Glomerular endothelial cell (primary cell): ENCODE measurements at regions not wholly inside any gene's neighbourhood (a gene's known extent, or its start where the extent isn't known, plus 50 kb on each side); places are given as distances from the start of the nearest gene placed in this dataset.
"Not testable (repeated sequence)": the region's sequence is repeated elsewhere in the genome, so short reads cannot be mapped to it uniquely, and the experiment has no call there.

Experiments
- DNase-seq: peaks from one replicate; pipeline ENCODE4 v3.0.0-alpha.2; 2011; ENCODE audit warnings: low read depth, low spot score; ENCODE audit errors: extremely low read depth

DNA sequence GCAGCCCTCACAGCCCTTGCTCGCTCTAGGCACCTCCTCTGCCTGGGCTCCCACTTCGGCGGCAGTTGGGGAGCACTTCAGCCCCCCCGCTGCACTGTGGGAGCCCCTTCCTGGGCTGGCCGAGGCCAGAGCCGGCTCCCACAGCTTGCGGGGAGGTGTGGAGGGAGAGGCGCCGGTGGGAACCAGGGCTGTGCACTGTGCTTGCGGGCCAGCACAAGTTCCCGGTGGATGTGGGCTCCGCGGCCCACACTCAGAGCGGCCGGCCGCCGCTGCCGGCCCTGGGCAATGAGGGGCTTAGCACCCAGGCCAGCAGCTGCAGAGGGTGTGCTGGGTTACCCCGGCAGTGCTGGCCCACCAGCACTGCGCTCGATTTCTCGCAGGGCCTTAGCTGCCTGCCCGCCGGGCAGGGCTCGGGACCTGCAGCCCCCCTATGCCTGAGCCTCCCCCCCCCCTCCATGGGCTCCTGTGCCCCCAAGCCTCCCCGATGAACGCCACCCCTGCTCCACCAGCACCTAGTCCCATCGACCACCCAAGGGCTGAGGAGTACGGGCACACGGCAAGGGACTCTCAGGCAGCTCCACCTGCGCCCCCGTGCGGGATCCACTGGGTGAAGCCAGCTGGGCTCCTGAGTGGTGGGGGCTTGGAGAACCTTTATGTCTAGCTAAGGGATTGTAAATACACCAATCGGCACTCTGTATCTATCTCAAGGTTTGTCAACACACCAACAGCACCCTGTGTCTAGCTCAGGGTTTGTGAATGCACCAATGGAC lies 224.8 kb downstream of the ZNF608 start:
- DNase-seq = no peak

DNA sequence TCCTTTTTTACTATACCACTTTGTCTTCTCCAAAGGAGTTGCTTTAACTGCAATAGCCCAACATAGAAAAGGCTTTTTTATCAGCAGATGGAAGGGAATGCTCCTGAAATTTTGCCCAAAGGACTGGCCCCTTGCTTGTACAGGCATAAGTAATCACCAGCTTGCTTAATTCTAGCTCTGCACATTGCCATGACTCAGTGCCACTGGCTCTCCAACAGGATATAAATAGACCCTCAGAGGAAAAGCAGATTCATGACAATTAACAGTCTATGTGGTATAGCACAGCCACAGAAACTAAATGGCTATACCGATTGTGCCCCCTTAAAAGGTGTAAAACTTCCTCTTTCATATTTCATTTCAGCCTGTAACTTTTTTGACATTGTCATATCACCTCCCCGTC lies 227.0 kb downstream of the ZNF608 start:
- DNase-seq = no peak

DNA sequence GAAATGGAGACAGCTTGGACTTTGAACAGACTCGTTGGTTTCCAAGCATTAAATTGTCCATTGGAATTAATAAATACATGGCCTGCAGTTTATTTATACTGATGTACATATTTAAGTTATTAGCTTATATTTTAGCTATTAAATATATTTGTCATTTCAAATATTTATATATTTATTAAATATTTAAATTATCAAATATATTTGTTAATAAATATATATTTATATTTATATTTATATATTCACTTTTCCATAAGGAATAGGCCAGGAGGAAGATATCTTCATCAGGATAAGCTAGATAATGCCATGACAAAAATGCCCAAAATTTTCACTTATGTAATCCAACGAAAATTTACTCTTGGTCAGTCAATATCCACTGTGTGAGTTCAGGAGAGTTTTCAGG lies 229.9 kb downstream of the ZNF608 start:
- DNase-seq = no peak

DNA sequence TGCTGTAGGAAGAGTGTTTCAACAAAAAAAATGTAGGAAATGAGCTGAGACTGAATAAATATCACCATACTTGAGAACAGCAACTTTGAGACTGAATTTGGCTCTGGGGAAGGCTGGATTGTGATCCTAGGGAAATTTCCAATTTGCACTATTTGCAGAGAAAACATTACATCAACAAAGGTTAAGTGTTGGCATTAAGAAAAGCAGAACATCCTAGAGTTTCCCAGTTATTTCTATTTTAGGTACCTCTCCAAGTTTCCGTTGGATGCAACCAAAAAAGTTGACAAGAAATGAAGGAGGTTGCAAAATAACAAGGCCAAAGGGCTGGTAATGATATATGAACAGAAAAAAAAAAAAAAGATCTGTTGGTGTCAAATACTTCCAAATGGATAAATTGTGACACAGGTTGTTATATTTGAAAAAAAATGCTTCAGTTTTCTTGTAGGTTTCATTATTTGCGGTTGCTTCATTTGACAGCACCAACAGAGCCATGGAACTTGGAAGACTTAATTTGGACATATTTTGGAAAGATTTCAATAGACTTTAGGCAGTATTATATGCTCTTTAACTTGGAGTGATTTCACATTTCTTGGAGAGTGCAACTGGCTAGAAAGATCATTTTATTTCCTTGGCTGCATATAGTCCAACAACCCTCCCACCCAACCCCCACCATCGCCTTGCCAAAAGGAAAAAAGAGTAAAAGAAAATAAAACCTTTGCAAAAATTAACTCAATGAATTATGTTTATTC lies 230.8 kb downstream of the ZNF608 start:
- no peak for DNase-seq

DNA sequence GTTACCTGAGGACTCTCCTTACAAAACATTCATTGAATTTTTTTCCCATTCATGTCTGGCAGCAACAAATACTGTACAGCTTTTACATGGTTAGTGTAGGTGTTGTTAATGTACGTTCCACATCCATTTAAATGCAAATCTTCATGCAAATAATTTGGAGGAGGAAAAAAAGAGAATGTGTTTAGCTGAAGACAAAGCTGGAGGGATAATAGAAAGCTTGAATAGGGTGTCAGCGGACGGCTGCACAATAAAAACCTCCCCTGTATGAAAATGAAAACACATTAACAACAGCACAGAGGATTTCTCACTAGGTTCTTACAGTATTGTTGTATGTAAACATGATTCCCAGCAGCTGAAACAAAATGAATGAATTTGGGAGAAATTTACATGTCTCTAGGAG lies 231.5 kb downstream of the ZNF608 start:
- DNase-seq = no peak

DNA sequence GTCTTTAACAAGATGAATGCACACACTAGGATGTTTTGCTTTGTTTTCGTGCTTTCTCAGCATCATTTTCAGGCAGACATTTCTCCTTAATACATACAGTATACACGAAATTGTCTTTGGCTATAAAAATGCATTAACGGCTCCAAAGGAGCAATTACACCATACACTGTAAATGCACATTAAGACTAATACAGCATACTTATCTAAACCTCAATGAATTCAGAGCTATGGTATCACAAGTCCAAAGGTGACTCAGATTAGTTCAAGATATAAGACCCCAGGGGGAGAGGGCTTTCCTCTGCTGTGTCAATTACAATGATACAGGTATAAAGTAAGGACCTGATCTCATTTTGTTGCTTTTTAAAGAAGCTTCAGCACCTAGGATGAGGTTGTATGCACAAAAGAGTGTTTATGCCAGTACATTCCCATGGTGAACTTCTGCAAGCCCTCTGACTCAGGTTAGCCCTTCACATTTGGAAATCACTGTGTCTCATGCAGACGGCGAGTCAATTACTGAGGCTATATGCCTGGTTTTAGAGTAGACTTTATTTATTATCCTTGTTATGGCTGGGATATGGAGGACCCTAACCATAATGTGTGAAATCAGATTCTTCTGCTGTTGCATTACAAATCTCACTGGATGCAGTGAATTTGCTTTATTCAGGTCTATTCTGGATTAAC lies 233.3 kb downstream of the ZNF608 start:
- no peak for DNase-seq

DNA sequence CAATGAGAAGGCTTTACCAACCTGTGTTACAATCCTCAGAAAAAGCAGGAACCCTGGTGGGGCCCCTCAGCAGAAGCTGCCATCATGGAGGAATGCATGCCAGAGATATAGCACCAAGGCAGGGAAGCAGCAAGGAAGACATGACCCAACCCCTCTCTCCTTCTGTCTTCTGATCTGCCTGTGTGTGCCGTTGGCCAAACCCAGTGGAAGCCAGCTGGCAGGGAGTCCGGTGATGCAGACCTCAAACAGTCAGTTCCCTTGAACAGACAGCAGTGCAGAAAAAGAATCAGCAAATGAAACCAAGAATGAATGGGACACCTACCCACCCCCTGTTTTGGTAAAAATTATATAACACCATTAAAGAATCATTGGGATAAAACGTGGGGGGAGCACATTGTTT lies 234.2 kb downstream of the ZNF608 start:
- no peak for DNase-seq

DNA sequence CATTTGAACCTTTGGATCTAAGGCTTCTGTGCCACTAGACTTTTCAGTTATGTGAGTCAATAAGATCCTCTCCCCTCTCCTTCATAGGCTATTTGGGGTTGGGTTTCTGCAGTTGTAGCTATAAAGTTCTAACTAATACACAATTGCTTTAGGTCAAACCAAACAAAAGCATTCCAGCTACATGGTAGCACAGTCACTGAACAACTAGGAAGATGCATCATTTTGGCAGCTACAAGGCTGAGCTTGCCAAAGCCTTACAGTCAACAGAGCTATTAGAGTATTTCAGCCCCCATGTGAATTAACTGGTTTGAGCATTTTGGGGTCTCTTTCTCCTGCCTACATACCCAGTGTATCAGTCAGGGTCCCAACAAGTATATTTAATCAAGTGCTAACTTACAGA lies 234.6 kb downstream of the ZNF608 start:
- no peak for DNase-seq

DNA sequence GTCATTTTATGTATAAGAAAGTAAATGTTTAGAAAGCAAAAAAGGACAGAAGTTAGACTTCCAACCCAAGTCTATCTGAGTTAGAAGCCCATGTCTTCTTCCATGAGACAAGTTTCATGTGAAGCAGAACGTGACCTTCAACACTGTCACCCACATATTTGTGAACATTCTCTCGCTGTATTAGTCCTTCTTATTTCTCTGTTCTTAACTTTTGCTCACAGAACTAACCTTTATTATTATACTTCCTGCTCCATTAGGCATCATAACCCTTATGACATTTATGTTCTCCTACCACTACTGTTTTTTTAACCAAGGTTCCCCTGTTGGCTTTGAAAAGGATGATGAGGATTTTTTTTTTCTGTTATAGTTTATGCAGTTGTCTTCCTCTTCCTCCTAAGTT lies 238.8 kb downstream of the ZNF608 start:
- DNase-seq = no peak

DNA sequence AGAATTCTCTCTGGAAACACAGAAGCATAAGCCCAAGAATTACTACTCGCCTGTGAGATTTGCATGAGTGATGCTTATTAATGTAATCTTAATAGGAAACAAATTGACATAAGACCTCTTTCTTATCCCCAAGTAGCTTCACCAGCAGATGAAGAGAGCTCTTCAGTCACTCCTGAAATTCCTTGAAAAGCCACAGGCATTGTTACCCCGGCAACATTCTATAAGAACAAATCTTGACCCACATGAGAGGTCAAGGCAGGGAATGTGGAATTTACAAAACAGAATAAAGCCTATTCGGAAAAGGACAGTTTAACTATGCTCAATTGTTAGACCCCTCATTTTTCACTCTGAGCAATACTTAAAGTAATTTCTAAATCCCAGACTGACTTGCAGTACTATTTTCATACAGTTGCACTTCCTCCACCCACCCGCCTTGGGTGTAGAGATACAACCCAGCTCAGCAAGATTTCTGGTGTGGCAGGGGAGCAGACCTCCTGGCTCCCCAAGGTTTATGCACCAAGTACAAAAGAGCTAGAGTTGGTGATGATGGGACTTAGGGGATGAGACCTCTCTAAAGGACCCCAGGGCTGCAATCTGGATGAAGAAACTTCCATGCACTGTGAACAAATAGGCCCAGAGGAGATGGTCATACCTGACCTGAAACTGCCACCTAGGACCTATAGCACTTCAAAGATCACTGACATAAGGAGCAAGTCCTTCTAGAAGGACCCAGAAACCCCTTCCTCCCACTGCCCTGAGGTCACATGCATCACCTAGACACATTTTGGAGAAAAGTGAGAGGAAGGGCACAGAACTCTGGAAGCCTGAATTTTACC lies 242.1 kb downstream of the ZNF608 start:
- no peak for DNase-seq

DNA sequence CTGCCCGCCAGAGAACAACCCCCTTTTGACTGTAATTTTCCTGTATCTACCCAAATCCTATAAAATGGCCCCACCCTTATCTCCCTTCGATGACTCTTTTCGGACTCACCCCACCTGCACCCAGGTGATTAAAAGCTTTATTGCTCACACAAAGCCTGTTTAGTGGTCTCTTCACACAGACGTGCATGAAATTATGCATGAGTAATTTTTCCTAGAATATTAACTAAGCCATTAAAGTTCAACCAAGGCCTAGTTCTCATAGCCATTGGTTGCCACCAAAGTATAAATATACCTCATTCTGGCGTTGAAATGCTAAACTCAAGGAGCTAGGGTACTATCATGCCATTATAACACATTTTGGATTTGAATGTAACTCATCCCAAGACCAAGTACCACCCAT lies 243.9 kb downstream of the ZNF608 start:
- no peak for DNase-seq

DNA sequence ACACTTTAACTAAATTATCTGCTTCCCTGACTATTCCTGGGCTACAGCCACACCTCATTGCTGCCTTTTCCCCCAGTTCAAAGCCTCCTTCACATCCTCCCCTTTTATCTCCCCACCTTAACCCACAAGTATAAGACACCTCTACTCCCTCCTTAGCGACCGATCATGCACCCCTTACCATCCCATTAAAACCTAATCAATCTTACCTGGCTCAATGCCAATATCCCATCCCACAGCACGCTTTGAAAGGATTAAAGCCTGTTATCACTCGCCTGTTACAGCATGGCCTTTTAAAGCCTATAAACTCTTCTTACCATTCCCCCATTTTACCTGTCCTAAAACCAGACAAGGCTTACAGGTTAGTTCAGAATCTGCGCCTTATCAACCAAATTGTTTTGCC lies 246.6 kb downstream of the ZNF608 start:
- DNase-seq = not testable (repeated sequence)

DNA sequence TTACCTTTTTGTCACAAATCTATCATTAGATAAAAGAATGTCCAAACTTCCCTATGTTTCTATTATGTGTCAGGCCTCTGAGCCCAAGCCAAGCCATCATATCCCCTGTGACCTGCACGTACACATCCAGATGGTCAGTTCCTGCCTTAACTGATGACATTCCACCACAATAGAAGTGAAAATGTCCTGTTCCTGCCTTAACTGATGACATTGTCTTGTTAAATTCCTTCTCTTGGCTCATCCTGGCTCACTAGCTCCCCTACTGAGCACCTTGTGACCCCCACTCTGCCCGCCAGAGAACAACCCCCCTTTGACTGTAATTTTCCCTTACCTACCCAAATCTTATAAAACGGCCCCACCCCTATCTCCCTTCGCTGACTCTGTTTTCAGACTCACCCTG lies 249.5 kb downstream of the ZNF608 start:
- DNase-seq = not testable (repeated sequence)

DNA sequence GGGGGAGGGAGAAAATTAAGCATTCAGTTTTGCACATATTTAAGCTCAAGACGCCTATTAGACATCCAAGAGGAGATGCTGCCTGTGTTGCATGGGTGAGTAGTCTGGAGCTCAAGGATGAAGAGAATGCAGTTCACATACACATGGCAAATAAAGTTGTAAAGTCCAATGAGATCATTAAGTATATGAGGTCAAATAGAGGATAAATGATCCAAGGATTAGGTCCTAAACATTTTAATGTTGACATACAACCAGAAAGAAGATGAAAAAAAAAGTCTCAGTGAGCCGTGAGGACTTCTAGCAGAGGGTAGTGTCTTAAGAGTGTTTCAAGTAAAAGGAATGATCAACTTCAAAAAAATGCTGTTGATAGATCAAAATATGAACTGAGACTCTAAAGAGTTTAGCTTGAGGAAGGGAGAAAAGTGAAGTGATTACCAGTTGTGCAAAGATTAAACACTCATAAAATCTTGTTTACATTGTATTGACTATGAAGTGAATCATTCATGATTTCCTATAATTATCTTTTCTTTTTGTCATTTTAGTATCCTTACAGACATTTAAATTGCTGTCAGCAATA lies 251.8 kb downstream of the ZNF608 start:
- no peak for DNase-seq

DNA sequence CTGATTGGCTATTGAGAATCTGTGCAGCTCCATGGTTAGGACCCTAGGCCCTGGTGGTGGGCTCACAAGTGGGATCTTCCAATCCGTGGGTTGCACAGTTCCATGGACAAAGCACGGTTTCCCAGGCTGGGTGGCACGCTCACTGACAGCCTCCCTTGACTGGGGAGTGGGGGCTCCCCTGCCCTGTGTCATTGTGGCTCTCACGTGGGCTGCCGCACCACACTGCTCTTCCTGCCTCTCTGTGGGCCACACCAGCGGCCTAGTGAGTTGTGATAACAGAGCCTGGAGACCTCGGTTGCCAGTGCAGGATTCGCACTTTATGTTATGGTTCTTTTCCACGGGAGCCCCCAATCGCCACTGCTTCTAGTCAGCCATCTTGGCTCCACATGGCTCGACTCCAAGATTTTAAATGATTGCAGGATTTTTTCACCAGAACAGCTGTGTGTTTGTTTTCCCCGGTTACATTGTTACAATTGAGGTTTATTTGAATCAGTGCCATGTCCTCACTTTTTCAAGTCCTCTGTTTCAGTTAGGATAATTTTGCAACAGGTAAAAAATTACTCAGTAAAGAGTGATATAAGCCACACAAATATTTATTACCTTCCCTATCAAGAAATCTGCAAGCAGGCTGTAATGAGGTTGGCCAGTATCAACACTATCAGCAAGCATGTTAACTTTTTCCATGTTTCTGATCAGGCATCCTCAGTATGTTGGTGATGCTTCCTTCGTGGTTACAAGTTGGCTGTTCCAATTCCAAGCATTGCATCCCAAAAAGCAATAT lies 253.8 kb downstream of the ZNF608 start:
- DNase-seq = no peak

DNA sequence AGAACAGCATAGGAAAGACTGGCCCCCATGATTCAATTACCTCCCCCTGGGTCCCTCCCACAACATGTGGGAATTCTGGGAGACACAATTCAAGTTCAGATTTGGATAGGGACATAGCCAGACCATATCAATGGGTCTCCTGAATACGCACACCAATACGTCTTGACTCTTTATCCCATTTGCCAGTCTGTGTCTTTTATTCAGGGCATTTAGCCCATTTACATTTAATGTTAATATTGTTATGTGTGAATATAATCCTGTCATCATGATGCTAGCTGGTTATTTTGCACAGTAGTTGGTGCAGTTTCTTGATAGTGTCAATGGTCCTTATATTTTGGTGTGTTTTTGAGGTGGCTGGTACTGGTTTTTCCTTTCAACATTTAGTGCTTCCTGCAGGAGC lies 256.1 kb downstream of the ZNF608 start:
- not testable (repeated sequence) for DNase-seq

DNA sequence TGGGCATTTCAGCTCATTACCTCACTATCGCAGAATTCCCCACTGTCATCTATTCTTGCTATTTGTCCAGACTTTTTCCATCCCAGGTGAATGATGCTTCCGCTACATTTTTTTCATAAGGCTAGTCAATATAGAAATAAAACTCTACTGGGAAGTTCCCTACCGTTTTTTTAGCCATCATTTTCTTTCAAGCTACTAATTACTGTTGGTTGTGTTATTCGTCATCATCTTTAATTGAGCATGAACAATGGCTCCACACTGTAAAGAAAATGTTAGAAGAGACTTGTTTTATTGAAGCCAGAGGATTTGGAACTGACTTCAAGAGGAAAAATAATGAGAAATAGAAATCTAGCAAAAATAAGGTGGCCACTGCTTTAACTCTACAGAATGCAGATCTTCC lies 265.0 kb downstream of the ZNF608 start:
- no peak for DNase-seq

DNA sequence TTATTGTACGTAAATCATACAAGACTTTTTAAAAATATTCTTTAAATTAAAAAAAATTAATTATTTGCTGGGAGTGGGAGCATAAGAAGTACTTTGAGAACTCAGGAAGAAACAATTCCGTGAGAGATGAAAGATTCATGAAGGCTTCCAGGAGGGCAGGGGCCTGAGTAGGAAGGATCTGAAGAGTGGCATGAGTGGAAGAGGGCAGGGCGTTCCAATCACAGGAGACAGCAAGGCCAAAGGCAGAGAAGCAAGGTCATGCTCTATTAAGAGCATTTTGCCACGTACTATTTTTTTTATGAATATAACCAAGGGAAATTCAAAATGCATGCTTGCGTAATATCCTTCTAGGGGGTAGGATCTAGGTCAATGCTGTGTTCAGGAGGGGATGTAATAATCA lies 265.5 kb downstream of the ZNF608 start:
- no peak for DNase-seq

DNA sequence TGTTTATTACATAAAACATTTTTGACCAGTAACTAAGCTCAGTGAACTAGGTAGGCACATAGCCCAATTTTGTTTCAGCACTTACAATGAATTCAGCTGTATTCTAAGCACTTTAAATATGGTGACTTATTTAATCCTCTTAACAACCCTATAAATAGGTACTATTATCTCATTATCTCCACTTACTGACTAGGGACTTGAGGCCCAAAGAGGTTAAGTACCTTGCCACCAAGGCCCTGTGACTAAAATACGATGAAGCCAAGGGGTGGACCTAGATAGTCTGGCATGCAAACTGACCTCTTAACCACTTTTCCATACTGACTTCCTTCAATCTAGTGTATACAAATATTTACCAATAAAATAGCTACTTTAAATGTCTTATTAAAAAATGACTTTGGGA lies 266.4 kb downstream of the ZNF608 start:
- DNase-seq = no peak

DNA sequence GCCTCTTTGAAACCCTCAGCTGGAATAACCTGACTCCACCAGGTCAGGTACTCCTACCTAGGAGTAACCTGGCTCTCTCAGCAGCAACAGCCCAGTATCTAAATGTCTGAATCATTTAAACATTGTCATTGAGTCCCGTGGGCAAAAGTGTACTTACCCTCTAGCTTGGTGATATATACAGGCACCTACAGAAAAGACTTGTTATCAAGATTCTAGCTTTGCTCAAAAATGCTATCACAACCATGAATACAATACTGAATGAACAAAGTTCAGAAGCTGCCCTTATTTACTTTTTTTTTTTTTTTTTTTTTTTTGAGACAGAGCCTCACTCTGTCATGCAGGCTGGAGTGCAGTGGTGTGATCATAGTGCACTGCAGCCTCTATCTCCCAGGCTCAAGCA lies 268.2 kb downstream of the ZNF608 start:
- DNase-seq = no peak
